Choroid plexus epithelial cell (primary cell): ENCODE measurements at regions not wholly inside any gene's neighbourhood (a gene's known extent, or its start where the extent isn't known, plus 50 kb on each side); places are given as distances from the start of the nearest gene placed in this dataset.

Source experiments
- DNase-seq: peaks from one replicate; pipeline ENCODE4 v3.0.0-alpha.2; 2010; ENCODE audit warnings: low read depth
- H3K4me3 ChIP-seq: 2 replicates; pipeline ENCODE4 v1.5.1; 2011; ENCODE audit warnings: low read depth, mild to moderate bottlenecking, control low read depth, low read length, moderate library complexity
- CTCF ChIP-seq: conservative IDR thresholded peaks from 2 replicates; pipeline ENCODE4 v1.5.1; 2011; ENCODE audit warnings: low read depth, mild to moderate bottlenecking, control low read depth, inconsistent platforms, low read length, moderate library complexity

- no peak overlapping the region for H3K4me3 ChIP-seq
- DNase-seq, result peak; percentile 77
- peak; percentile 63 for TF ChIP-seq CTCF
These were observed 488.5 kb downstream of the NR2F1-AS1 start for GRCh38 chr5:93092349-93093105.

DNA sequence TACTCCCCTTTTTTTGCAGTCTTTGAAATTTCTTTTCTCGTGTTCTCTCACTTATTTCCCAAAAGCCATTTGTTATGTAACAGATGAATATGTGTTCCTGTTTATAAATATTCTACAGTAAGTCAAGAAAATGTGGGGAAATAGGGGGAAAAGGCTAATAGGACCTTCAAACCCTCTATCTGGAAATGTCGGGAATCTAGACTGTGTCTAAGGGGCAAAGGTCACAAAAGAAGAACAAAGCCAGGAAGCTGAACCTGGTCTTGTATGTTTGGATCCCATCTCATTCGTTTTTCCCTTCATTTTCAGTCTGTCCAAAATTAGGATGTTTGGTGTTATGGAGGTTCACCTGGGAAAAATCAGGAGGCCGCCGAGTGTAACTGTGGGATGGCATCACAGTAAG, 490.3 kb downstream of the NR2F1-AS1 start:
- no peak for TF ChIP-seq CTCF
- H3K4me3 ChIP-seq, result no peak overlapping the region
- DNase-seq, result no peak

GRCh38 chr5:93088592-93089389, 492.2 kb downstream of the NR2F1-AS1 start:
- H3K4me3 ChIP-seq, result no peak overlapping the region
- no peak for DNase-seq
- no peak for TF ChIP-seq CTCF

- no peak for TF ChIP-seq CTCF
- no peak overlapping the region for H3K4me3 ChIP-seq
- no peak for DNase-seq
These were observed 493.7 kb downstream of the NR2F1-AS1 start for GRCh38 chr5:93087326-93087725.

DNA sequence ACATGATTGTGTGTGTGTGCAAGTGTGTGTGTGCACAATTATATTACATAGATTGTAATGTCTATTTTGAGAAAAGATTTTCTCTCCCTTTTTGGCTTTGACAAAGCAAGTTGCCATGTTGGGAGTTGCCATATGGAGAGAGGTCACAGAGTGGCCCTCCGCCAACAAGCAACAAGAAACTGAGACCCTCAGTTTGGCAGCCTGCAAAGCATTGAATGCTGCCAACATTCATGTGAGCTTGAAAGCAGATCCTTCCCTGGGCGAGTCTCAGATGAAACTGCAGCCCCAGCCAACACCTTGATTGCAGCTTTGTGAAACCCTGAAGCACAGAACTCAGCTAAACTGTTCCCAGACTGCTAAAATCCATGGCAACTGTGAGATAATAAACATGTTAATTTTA, 498.0 kb downstream of the NR2F1-AS1 start:
- no peak for TF ChIP-seq CTCF
- no peak overlapping the region for H3K4me3 ChIP-seq
- DNase-seq, result no peak

DNA sequence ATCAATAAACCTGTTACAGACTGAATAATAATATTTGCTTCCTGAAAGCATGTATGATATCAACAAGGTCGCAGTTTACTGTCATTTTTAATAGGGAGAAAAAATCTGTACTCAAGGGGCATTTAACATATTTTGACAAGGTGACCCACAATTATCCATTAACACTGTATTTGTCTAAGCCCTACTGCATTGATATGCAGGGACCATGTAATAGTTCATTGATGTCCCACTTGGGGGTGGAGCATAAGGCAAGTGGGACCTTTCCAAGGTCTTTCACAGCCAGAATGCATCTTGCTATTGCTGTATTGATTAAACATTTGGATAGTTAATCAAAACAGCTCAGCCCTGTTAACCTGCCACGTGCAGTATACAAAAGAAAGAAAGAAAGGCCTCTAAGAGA, 502.0 kb downstream of the NR2F1-AS1 start:
- no peak for DNase-seq
- TF ChIP-seq CTCF, result no peak
- no peak overlapping the region for H3K4me3 ChIP-seq
